ENCODE measurements at regions not wholly inside any gene's neighbourhood (a gene's known extent, or its start where the extent isn't known, plus 50 kb on each side); places are given as distances from the start of the nearest gene placed in this dataset.

DNA sequence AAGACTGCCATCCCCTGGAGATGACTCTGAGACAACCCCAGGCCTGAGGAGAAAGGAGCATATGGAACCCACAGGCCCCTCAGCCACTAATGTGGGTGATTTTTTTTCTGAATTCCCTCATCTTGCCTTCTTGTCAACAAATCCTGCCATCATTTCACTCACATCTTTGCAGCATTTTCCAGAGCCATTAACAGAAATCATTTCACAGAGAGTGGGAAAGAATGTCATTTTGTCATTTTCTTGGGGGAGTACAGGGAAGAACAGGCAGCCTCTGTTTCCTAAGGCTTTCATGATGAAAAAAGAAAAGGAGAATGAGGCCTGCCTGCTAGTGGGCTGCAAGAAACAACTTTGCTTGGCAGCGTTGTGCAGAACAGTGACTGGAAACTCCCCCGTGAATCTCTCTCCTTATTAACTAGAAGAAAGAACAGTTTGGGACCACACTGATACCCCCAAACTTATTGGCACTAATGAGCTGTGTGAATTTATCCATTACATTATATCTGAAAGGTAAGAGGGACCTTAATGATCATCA lies 1464.6 kb upstream of the CELF4 start:
- H3K9me2 ChIP-seq (ENCODE audit: insufficient read depth, low read length): no peaks in the 10 kb centered on the region
- no peak overlapping the region for H3K27ac ChIP-seq (ENCODE audit: low read depth, low read length, poor library complexity, severe bottlenecking)
- POLR2A ChIA-PET: no interaction called here
- H4K20me1 ChIP-seq (ENCODE audit: insufficient read depth, low read length): no peaks in the 10 kb centered on the region
- BruUV-seq (replicated peaks): no TSS peak
- H3K9me3 ChIP-seq (ENCODE audit: low read length): no peaks in the 10 kb centered on the region
- TF ChIP-seq, protein P1, sequence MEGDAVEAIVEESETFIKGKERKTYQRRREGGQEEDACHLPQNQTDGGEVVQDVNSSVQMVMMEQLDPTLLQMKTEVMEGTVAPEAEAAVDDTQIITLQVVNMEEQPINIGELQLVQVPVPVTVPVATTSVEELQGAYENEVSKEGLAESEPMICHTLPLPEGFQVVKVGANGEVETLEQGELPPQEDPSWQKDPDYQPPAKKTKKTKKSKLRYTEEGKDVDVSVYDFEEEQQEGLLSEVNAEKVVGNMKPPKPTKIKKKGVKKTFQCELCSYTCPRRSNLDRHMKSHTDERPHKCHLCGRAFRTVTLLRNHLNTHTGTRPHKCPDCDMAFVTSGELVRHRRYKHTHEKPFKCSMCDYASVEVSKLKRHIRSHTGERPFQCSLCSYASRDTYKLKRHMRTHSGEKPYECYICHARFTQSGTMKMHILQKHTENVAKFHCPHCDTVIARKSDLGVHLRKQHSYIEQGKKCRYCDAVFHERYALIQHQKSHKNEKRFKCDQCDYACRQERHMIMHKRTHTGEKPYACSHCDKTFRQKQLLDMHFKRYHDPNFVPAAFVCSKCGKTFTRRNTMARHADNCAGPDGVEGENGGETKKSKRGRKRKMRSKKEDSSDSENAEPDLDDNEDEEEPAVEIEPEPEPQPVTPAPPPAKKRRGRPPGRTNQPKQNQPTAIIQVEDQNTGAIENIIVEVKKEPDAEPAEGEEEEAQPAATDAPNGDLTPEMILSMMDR (conservative IDR thresholded peaks at IDR 0.05; ENCODE audit: low read length): no peak
- TF ChIP-seq EZH2phosphoT487 (IDR thresholded peaks at IDR 0.05; ENCODE audit: borderline replicate concordance, low read depth, low read length): no peak
- H3K4me1 ChIP-seq (ENCODE audit: insufficient read depth, low read length, poor library complexity, severe bottlenecking): no peaks in the 10 kb centered on the region
- no peaks in the 10 kb centered on the region for H3K79me2 ChIP-seq (ENCODE audit: insufficient read depth, low read depth, low read length)
- intact Hi-C loops (cut with micrococcal nuclease; ENCODE audit: unreplicated experiment): no loop called here
- no peak overlapping the region for H3K4me2 ChIP-seq (ENCODE audit: low read length)
- no peaks in the 10 kb centered on the region for H3K36me3 ChIP-seq (ENCODE audit: insufficient read depth, low read length)
- DNase-seq (ENCODE audit: low spot score): no peak
- no peak overlapping the region for H3K4me3 ChIP-seq (ENCODE audit: low read depth, low read length, poor library complexity, severe bottlenecking)
- H2AFZ ChIP-seq (ENCODE audit: low read length): no peak overlapping the region
- CTCF ChIA-PET (ENCODE audit: unreplicated experiment): no interaction called here

DNA sequence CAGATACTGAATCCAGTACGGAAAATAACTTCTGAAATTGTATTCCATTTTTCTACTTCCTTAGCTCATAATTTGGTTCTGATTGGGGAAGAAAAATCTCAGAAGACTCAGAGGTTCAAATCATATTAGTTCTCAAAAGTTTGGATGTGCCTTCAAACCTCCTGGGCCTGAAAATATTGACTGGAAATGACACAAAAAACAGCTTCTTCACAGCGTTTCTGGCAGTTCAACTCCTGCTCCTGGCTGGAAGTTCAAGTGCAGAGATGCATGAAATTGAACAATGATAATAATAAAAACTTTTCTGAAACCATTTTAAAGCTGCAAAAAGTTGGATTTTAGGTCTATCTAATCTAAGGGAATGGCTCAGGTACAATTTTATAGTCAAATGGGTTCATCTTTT lies 1459.9 kb upstream of the CELF4 start:
- no peak for DNase-seq (ENCODE audit: low spot score)
- Histone ChIP-seq H3K36me3 (ENCODE audit: insufficient read depth, low read length) (no peaks in the 10 kb centered on the region), H3K79me2 (ENCODE audit: insufficient read depth, low read depth, low read length) (no peaks in the 10 kb centered on the region), H3K9me2 (ENCODE audit: insufficient read depth, low read length) (no peaks in the 10 kb centered on the region), H3K4me1 (ENCODE audit: insufficient read depth, low read length, poor library complexity, severe bottlenecking) (no peaks in the 10 kb centered on the region), H3K4me2 (ENCODE audit: low read length) (no peak overlapping the region), H3K27ac (ENCODE audit: low read depth, low read length, poor library complexity, severe bottlenecking) (no peak overlapping the region), H4K20me1 (ENCODE audit: insufficient read depth, low read length) (no peaks in the 10 kb centered on the region), H2AFZ (ENCODE audit: low read length) (no peak overlapping the region), H3K4me3 (ENCODE audit: low read depth, low read length, poor library complexity, severe bottlenecking) (no peak overlapping the region), H3K9me3 (ENCODE audit: low read length) (no peaks in the 10 kb centered on the region)
- CTCF ChIA-PET (ENCODE audit: unreplicated experiment): no interaction called here
- TF ChIP-seq, protein P1 (conservative IDR thresholded peaks at IDR 0.05; ENCODE audit: low read length): no peak
- no peak for TF ChIP-seq EZH2phosphoT487 (IDR thresholded peaks at IDR 0.05; ENCODE audit: borderline replicate concordance, low read depth, low read length)
- POLR2A ChIA-PET: no interaction called here
- no TSS peak for BruUV-seq (replicated peaks)
- intact Hi-C loops (cut with micrococcal nuclease; ENCODE audit: unreplicated experiment): no loop called here

DNA sequence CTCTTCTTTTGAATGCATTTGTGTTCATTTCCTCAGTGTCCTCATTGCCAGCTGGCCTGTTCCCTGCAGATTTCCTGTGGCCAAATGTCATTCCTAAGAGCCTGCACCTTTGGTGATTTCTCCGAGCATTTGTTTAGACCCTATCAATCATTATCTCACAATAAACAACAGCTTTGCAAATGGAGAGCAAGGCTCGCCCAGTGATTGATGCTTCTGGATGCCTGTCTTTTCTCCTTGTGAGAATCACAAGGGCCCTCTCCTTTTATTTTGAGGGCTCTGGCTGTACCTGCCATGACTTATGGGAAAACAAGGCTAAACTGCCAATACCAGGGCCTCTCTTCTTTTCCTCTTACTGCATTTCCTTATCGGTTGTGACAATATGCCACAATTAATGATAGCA lies 1454.4 kb upstream of the CELF4 start:
- Histone ChIP-seq H3K4me1 (ENCODE audit: insufficient read depth, low read length, poor library complexity, severe bottlenecking) (no peaks in the 10 kb centered on the region), H4K20me1 (ENCODE audit: insufficient read depth, low read length) (no peaks in the 10 kb centered on the region), H2AFZ (ENCODE audit: low read length) (no peak overlapping the region), H3K79me2 (ENCODE audit: insufficient read depth, low read depth, low read length) (no peaks in the 10 kb centered on the region), H3K9me2 (ENCODE audit: insufficient read depth, low read length) (no peaks in the 10 kb centered on the region), H3K4me3 (ENCODE audit: low read depth, low read length, poor library complexity, severe bottlenecking) (no peak overlapping the region), H3K4me2 (ENCODE audit: low read length) (no peak overlapping the region), H3K36me3 (ENCODE audit: insufficient read depth, low read length) (no peaks in the 10 kb centered on the region), H3K9me3 (ENCODE audit: low read length) (no peaks in the 10 kb centered on the region), H3K27ac (ENCODE audit: low read depth, low read length, poor library complexity, severe bottlenecking) (no peak overlapping the region)
- no TSS peak for BruUV-seq (replicated peaks)
- POLR2A ChIA-PET: no interaction called here
- intact Hi-C loops (cut with micrococcal nuclease; ENCODE audit: unreplicated experiment): no loop called here
- CTCF ChIA-PET (ENCODE audit: unreplicated experiment): no interaction called here
- TF ChIP-seq EZH2phosphoT487 (IDR thresholded peaks at IDR 0.05; ENCODE audit: borderline replicate concordance, low read depth, low read length): no peak
- TF ChIP-seq, protein P1 (conservative IDR thresholded peaks at IDR 0.05; ENCODE audit: low read length): no peak
- no peak for DNase-seq (ENCODE audit: low spot score)
